ENCODE measurements at regions not wholly inside any gene's neighbourhood (a gene's known extent, or its start where the extent isn't known, plus 50 kb on each side); places are given as distances from the start of the nearest gene placed in this dataset.

DNA sequence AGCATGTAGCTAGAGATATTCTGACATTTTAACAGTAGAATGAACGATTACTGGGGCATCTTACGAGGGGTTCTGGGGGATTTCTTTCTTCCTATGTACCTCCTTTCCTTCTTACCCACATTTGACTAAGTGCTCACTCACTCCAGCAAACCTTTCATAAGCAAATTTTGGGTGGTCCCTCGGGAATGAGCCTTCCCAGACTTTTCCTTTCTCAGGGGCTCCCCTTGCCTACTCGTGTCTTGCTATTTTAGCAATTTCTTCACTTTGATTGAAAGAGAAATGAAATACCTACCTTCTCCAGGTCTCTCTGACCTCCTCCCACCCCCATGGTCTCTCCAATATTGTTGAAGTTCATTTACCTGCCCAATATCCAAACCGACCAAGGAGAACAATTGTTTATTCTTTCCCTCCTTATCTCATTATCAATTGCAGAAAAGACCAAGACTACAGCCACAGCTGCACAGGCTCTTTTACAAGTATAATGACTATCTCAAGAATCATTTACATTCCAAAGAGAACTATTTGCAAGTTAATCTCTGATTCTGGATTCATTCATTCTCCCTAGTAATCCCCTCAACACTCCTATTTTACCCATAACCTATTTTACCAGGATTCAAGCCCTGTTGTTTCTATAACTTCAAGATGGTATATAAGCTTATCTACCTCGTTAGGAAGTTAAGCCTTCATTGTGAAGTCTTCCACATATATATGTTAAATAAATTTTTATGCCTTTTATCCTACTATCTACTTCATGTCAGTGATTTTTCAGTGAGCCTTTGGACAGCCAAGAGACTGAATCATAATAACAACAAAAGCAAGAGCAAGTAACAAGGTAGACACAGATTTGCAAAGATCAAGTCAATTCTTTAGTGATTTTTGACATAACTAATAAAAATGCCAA, 480.6 kb downstream of the IPMK start:
- Mint-ChIP-seq H3K27ac (no peak overlapping the region), H3K36me3 (no peaks in the 10 kb centered on the region), H3K4me1 (no peaks in the 10 kb centered on the region), H3K27me3 (no peaks in the 10 kb centered on the region), H3K4me3 (no peak overlapping the region), H3K9me3 (peaks cover 2% of the 10 kb centered on the region)
- ATAC-seq: no peak

DNA sequence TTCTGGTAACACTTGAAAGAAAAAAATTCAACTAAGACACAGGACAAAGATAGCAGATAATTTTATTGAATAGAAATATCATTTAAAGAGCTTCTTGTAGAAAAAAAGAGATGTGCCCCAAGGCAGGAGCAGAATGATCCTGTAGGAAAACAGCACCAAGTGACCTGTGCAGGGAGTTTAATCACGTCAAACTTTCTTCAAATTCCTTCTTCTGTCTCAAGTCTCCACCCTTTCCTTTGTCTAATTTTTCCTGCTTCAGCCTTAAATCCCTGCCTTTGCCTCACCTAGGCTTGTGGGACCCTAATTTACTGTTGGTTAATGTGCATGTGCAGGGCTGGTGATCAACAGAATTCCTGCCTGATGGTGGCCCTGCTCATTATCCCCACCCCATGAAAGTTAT, 481.4 kb downstream of the IPMK start:
- Mint-ChIP-seq H3K4me1 (no peaks in the 10 kb centered on the region), H3K36me3 (no peaks in the 10 kb centered on the region), H3K9me3 (peaks cover 2% of the 10 kb centered on the region), H3K4me3 (no peak overlapping the region), H3K27ac (no peak overlapping the region), H3K27me3 (no peaks in the 10 kb centered on the region)
- no peak for ATAC-seq

DNA sequence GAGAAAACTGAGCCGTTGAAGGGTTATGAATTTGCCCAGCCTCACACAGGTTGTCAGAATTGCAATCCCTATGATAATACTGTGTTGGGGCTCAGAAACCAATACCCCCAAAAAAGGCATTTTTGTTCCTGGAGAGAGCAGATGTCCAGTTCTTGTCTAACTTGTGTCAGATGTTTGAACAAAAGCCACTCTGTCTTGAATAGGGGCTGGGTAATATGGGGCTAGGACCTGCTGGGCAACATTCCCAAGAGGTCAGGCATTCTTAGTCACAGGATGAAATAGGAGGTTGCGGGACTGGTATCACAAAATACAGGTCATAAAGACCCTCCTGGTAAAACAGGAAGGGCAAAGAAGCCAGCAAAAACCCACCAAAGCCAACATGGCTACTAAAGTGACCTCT, 482.1 kb downstream of the IPMK start:
- no peak for ATAC-seq
- peaks cover 2% of the 10 kb centered on the region for H3K9me3 Mint-ChIP-seq
- H3K4me3 Mint-ChIP-seq: no peak overlapping the region
- no peak overlapping the region for H3K27ac Mint-ChIP-seq
- H3K4me1 Mint-ChIP-seq: no peaks in the 10 kb centered on the region
- H3K36me3 Mint-ChIP-seq: no peaks in the 10 kb centered on the region
- H3K27me3 Mint-ChIP-seq: no peaks in the 10 kb centered on the region

DNA sequence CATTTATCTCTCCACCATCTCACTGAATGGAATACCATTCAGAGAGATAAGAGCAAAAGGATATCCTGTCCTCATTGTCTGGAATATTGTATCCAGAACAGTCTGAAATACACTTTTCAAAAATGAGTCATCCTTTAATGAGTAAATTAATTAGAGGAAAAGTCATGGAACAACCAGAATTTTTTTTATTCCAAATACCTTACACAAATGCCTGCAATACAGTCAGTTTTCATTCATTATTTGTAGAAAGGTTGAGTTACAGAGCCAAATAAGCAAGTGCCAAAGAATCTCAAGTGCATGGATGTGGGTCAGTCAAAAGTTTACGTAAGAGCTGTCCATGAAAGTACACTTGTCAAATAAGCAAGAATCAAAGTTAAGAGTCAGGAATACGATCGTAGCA, 482.6 kb downstream of the IPMK start:
- no peak for ATAC-seq

DNA sequence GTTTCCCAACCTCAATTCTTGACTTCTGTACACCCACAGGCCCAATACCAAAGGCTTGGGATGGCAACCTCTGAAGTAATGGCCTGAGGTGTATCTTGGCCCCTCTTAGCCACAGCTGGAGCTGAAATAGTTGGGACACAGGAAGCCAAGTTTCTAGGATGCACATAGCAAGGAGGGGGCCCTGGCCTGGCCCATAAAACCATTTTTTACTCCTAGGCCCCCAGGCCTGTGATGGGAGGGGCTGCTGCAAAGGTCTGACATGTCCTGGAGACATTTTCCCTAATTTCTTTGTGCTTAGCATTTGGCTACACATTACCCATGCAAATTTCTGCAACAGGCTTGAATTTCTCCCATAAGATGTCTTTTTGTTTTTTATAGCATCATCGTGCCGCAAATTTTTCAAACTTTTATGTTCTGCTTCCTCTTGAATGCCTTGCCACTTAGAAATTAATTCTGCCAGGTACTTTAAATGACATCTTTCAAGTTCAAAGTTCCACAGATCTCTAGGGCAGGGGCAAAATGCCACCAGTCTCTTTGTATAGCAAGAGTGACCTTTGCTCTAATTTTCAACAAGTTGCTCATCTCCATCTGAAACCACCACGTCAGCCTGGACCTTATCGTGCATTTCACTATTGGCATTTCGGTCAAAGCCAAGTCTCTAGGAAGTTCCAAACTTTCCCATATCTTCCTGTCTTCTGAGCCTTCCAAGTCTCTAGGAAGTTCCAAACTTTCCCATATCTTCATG, 490.8 kb downstream of the IPMK start:
- Mint-ChIP-seq H3K4me3 (no peak overlapping the region), H3K9me3 (peaks cover 9% of the 10 kb centered on the region), H3K4me1 (no peaks in the 10 kb centered on the region), H3K27ac (no peak overlapping the region), H3K27me3 (no peaks in the 10 kb centered on the region), H3K36me3 (no peaks in the 10 kb centered on the region)
- ATAC-seq: no peak

More for the DNA sequence above, 482.6 kb downstream of the IPMK start:
- Mint-ChIP-seq H3K36me3 (no peaks in the 10 kb centered on the region), H3K27me3 (no peaks in the 10 kb centered on the region), H3K4me1 (no peaks in the 10 kb centered on the region), H3K9me3 (peaks cover 4% of the 10 kb centered on the region), H3K27ac (no peak overlapping the region), H3K4me3 (no peak overlapping the region)

DNA sequence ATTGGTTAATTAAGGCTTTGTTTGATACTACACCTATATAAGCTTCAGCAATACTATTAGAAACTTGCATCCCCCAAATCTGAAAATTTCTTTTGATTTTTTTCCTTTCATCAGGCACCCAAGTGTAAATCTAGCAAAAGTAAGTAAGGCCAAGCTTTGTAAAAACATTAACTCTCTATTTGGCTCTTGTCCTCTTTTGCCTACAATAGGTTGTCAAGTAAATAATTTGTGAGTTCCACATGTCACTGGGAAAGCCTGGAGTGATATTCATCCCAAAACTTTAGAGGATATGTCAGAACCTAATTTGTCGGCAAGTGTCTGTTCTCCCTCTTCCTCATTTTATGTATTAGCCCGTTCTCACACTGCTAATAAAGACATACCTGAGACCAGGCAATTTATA, 492.4 kb downstream of the IPMK start:
- Mint-ChIP-seq H3K9me3 (peaks cover 9% of the 10 kb centered on the region), H3K36me3 (no peaks in the 10 kb centered on the region), H3K27me3 (no peaks in the 10 kb centered on the region), H3K4me1 (no peaks in the 10 kb centered on the region), H3K27ac (no peak overlapping the region), H3K4me3 (no peak overlapping the region)
- ATAC-seq: no peak

DNA sequence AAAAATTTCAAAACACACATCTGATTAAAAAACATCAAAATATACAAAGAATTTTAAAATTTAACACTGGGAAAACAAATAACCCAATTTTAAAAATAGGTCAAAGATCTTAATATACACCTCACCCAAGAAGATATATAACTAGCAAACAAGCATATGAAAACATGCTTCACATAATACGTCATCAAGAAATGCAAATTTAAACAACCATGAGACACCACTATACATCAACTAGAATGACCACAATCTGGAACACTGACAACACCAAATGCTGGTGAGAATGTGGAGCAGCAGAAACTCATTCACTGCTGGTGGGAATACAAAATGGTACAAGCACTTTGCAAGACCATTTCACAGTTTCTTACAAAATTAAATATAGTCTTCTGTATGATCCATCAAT, 498.4 kb downstream of the IPMK start:
- no peaks in the 10 kb centered on the region for H3K27me3 Mint-ChIP-seq
- H3K4me1 Mint-ChIP-seq: no peaks in the 10 kb centered on the region
- no peak for ATAC-seq
- no peak overlapping the region for H3K27ac Mint-ChIP-seq
- H3K4me3 Mint-ChIP-seq: no peak overlapping the region
- no peaks in the 10 kb centered on the region for H3K9me3 Mint-ChIP-seq
- no peaks in the 10 kb centered on the region for H3K36me3 Mint-ChIP-seq

DNA sequence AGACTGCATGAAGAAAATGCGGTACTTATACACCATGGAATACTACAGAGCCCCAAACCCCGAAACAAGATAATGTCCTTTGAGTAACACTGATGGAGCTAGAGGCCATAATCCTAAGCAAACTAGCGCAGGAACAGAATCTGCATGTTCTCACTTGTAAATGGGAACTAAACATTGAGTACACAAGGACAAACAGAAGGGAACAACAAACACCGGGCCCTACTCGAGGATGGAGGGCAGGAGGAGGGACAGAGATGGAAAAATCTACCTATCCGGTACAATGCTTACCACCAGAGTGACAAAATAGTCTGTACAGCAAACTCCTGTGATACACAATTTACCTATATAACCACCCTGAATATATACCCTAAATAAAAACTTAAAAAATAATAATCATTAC, 507.9 kb downstream of the IPMK start:
- no peak overlapping the region for H3K27ac Mint-ChIP-seq
- H3K4me3 Mint-ChIP-seq: no peak overlapping the region
- no peaks in the 10 kb centered on the region for H3K27me3 Mint-ChIP-seq
- no peaks in the 10 kb centered on the region for H3K36me3 Mint-ChIP-seq
- ATAC-seq: no peak
- H3K9me3 Mint-ChIP-seq: peaks cover 3% of the 10 kb centered on the region
- H3K4me1 Mint-ChIP-seq: no peaks in the 10 kb centered on the region

DNA sequence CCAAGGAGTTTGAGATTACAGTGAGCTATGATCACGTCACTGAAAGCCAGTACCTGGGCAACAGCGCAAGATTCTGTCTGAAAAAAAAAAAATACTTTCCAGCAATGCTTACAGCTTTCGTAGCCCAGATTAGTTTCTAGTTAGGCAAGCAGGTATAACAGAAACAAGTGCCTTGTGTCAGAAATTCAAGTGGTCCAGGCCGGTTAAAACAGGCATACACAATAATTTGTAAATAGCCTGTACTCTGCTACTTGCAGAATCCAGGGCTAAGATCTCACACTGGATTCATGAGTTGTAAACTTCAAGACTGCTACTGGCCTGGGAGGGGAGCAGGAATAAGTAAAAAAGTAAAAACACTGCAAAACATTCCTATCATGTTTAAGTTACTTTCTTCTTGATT, 512.9 kb downstream of the IPMK start:
- Mint-ChIP-seq H3K27ac (no peak overlapping the region), H3K9me3 (peaks cover 5% of the 10 kb centered on the region), H3K4me3 (no peak overlapping the region), H3K4me1 (no peaks in the 10 kb centered on the region), H3K27me3 (no peaks in the 10 kb centered on the region), H3K36me3 (no peaks in the 10 kb centered on the region)
- no peak for ATAC-seq

DNA sequence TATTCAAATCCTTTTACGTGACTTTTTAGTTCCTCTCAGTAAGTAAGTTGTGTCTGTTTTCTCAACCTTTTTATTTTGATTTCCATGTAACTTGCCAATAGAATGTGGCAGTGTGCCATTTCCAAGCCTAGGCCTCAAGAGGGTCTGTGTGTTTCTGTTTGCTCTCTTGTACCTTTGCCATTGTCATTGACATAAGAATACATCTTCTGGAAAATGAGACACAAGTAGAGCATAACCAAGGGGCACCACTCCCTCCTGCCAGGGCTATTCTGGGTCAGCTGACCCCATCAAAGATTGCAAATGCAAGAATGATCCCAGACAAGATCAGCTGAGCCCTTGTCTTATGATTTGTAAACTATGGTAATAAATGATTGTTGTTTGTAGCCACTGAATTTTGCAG, 524.0 kb downstream of the IPMK start:
- Mint-ChIP-seq H3K4me1 (no peaks in the 10 kb centered on the region), H3K4me3 (no peak overlapping the region), H3K27me3 (no peaks in the 10 kb centered on the region), H3K36me3 (no peaks in the 10 kb centered on the region), H3K27ac (no peak overlapping the region), H3K9me3 (peaks cover 3% of the 10 kb centered on the region)
- no peak for ATAC-seq

DNA sequence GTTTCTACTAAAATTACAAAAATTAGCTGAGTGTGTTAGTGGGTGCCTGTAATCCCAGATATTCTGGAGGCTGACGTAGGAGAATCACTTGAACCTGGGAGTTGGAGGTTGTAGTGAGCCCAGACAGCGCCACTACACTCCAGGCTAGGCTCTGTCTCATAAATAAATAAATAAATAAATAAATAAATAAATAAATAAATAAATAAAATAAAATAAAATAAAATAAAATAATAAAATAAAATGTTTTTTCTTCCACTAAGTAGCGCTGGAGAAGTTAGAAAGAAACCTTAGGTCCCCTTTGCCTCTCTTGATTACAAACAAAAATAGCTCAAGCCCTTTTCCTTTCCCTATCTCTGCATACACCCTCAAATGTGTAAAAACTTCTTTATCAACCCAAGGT, 525.9 kb downstream of the IPMK start:
- Mint-ChIP-seq H3K27ac (no peak overlapping the region), H3K9me3 (no peaks in the 10 kb centered on the region), H3K4me3 (no peak overlapping the region), H3K4me1 (no peaks in the 10 kb centered on the region), H3K36me3 (no peaks in the 10 kb centered on the region), H3K27me3 (no peaks in the 10 kb centered on the region)
- no peak for ATAC-seq

DNA sequence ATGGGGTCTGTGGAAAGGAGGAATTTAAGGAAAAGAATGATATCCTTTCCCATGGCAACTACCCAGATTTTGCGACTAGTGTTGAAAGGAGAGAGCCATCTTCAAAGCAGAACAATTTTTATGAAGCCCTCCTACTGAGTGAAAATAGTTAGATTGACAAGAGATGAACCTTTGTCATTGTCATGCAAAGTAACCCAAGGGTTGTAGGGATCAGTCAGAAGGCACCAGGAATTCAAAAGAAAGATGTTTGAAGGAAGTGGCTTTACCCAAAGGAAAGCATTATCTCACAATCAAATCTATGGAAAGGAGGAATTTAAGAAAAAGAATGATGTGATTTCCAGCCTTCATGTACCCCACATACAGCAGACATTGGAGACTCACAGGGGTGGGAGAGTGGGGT, 544.4 kb downstream of the IPMK start:
- Mint-ChIP-seq H3K4me1 (no peaks in the 10 kb centered on the region), H3K27ac (no peak overlapping the region), H3K27me3 (no peaks in the 10 kb centered on the region), H3K36me3 (no peaks in the 10 kb centered on the region), H3K9me3 (peaks cover 4% of the 10 kb centered on the region), H3K4me3 (no peak overlapping the region)
- no peak for ATAC-seq

DNA sequence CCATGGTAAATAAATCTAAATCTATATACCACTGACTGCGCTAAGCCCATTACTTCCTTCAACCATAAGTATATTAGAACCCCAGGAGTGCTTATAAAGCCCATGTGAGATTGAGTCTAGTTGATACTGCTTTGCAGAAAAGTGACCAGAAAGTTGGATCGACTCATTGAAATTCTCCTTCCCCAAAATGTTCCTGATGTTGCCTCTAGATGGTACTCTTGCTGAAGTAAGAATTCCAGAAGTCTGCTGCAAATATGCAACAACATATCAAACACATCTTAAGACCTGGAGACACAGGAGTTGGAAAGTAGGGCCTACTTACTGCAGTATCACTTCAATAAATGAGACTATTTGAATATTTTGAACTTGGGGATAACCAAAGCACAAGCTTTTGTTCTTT, 550.8 kb downstream of the IPMK start:
- no peaks in the 10 kb centered on the region for H3K4me1 Mint-ChIP-seq
- H3K36me3 Mint-ChIP-seq: no peaks in the 10 kb centered on the region
- no peaks in the 10 kb centered on the region for H3K27me3 Mint-ChIP-seq
- no peak overlapping the region for H3K4me3 Mint-ChIP-seq
- no peak for ATAC-seq
- no peak overlapping the region for H3K27ac Mint-ChIP-seq
- peaks cover 8% of the 10 kb centered on the region for H3K9me3 Mint-ChIP-seq

DNA sequence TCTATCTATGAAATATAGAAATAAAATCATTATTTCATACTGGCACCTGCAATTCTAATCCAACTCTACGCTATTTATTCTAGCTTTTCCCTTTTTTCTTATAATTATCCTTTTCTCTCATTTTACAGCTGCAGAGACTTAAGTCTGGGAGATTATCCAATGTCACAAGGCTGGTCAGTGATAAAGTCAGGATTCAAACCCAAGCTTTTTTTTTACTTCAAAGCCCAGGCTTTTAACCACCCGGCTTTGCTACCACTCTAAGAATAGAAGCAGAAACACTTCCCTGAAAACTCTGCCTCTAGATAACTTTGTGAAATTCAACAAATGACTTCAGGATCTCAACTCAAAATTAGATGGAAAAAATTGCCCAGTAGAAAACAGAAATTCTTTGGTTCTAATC, 552.5 kb downstream of the IPMK start:
- peaks cover 8% of the 10 kb centered on the region for H3K9me3 Mint-ChIP-seq
- no peaks in the 10 kb centered on the region for H3K27me3 Mint-ChIP-seq
- no peak overlapping the region for H3K4me3 Mint-ChIP-seq
- H3K27ac Mint-ChIP-seq: no peak overlapping the region
- no peaks in the 10 kb centered on the region for H3K4me1 Mint-ChIP-seq
- H3K36me3 Mint-ChIP-seq: no peaks in the 10 kb centered on the region
- no peak for ATAC-seq

DNA sequence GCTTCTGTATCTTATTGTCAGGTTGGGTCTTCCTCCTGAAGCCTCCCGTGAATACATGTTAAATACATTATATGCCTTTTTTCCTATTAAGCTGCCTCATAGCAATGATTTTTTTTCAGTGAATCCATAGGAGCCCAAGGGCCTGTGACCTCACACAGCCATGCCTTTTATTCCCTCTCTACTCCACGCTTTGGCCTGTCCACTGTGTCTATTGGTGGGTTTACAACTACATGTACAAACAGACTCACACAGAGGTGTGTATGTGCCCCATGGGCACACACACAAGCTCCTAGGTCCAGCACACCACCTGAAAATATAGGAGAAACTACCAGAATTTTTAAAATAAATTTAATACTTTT, 560.4 kb downstream of the IPMK start:
- no peak overlapping the region for H3K27ac Mint-ChIP-seq
- H3K4me1 Mint-ChIP-seq: no peaks in the 10 kb centered on the region
- no peaks in the 10 kb centered on the region for H3K36me3 Mint-ChIP-seq
- H3K4me3 Mint-ChIP-seq: no peak overlapping the region
- H3K27me3 Mint-ChIP-seq: no peaks in the 10 kb centered on the region
- no peak for ATAC-seq
- no peaks in the 10 kb centered on the region for H3K9me3 Mint-ChIP-seq

All from stimulated activated memory B cell treated with anti-CD40 and anti-IgM and Interleukin-4, amounts not matched to agents 10 μg/mL and 1 μg/mL and 100 μg/mL, for 72 hours (primary cell).